Renal pelvis (tissue), 1 donor: ENCODE measurements at regions not wholly inside any gene's neighbourhood (a gene's known extent, or its start where the extent isn't known, plus 50 kb on each side); places are given as distances from the start of the nearest gene placed in this dataset.
"Not testable (repeated sequence)": the region's sequence is repeated elsewhere in the genome, so short reads cannot be mapped to it uniquely, and the experiment has no call there.

Experiments
- DNase-seq: peaks from one replicate; pipeline ENCODE4 v3.0.0-alpha.2; 2013

- no peak for DNase-seq
Measured at GRCh38 chr11:91047882-91048281, 825.0 kb upstream of the CHORDC1 start.

GRCh38 chr11:91046261-91046660, 823.4 kb upstream of the CHORDC1 start:
- DNase-seq: no peak

- no peak for DNase-seq
Measured at GRCh38 chr11:91041626-91042025, 818.8 kb upstream of the CHORDC1 start.

- no peak for DNase-seq
Measured at GRCh38 chr11:91023731-91024130, 800.9 kb upstream of the CHORDC1 start.

- DNase-seq: no peak
Measured at GRCh38 chr11:91011503-91011902, 788.7 kb upstream of the CHORDC1 start.

- DNase-seq: no peak
Measured at GRCh38 chr11:91005458-91005857, 782.6 kb upstream of the CHORDC1 start.

GRCh38 chr11:90997241-90997640, 774.4 kb upstream of the CHORDC1 start:
- no peak for DNase-seq

- DNase-seq: not testable (repeated sequence)
Measured at GRCh38 chr11:90972159-90972558, 749.3 kb upstream of the CHORDC1 start.

- no peak for DNase-seq
Measured at GRCh38 chr11:90947930-90948329, 725.1 kb upstream of the CHORDC1 start.

- DNase-seq: no peak
Measured at GRCh38 chr11:90930252-90930651, 707.4 kb upstream of the CHORDC1 start.

GRCh38 chr11:90919332-90919731, 696.5 kb upstream of the CHORDC1 start:
- DNase-seq: no peak

GRCh38 chr11:90916706-90917105, 693.9 kb upstream of the CHORDC1 start:
- no peak for DNase-seq

- no peak for DNase-seq
Measured at GRCh38 chr11:90913131-90913668, 690.4 kb upstream of the CHORDC1 start.

- DNase-seq: no peak
Measured at GRCh38 chr11:90912631-90913030, 689.8 kb upstream of the CHORDC1 start.

GRCh38 chr11:90911192-90911591, 688.3 kb upstream of the CHORDC1 start:
- no peak for DNase-seq

GRCh38 chr11:90908074-90908473, 685.2 kb upstream of the CHORDC1 start:
- DNase-seq: no peak

- DNase-seq: no peak
Measured at GRCh38 chr11:90895850-90896249, 673.0 kb upstream of the CHORDC1 start.

GRCh38 chr11:90890347-90890746, 667.5 kb upstream of the CHORDC1 start:
- no peak for DNase-seq

GRCh38 chr11:90884181-90884580, 661.3 kb upstream of the CHORDC1 start:
- no peak for DNase-seq

- no peak for DNase-seq
Measured at GRCh38 chr11:90874986-90875385, 652.1 kb upstream of the CHORDC1 start.

- no peak for DNase-seq
Measured at GRCh38 chr11:90874281-90874680, 651.4 kb upstream of the CHORDC1 start.

GRCh38 chr11:90867416-90867815, 644.6 kb upstream of the CHORDC1 start:
- DNase-seq: no peak

GRCh38 chr11:90856790-90857189, 633.9 kb upstream of the CHORDC1 start:
- DNase-seq: no peak

GRCh38 chr11:90855531-90855930, 632.7 kb upstream of the CHORDC1 start:
- no peak for DNase-seq

- DNase-seq: no peak
Measured at GRCh38 chr11:90851196-90851595, 628.3 kb upstream of the CHORDC1 start.
